ENCODE measurements at regions not wholly inside any gene's neighbourhood (a gene's known extent, or its start where the extent isn't known, plus 50 kb on each side); places are given as distances from the start of the nearest gene placed in this dataset.
"Not testable (repeated sequence)": the region's sequence is repeated elsewhere in the genome, so short reads cannot be mapped to it uniquely, and the experiment has no call there.

DNA sequence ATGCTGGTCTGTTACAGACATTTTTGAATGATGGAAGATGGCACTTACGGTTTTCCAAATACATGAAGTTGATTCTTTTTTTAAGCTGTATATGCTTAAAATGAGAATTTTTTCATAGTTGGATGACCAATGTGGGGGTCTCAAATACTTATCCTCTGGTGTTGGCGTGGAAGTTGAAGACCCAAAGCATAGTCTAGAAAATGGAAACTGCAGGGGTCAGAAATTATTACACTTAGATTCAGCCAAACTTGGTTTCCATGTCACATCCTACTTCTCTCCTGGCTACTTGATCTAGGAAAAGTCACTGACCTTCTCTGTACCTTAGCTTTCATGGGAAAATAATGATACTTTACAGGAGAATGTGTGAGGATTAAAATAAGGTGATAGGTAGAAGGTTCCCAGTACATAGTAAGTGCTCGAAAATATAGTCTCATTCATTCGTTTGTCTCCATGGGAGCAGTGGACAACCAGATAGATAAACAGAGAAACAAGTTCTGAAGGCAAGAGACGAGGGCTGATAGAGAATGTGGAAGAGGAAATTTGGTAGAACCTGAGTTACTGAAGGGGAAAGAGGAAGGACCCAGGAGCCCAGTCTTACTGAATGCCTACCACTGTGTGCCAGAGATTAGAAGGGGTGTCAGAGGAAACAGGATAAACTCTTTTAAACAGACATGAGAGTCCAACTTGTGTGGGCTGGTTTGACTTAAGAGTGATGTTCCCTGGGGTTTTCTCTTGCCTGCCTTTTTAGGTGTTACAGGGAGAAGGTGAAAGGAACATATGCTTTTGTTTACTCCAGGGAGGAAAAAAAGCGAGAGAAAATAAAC, 560.3 kb upstream of the KLF4 start:
- intact Hi-C loops (cut with micrococcal nuclease), result loop anchor here (1.0 to 5.0 kb wide), 5 partner anchors 299 to 562 kb away; no protein-coding TSS in a partner anchor
- H3K27ac Mint-ChIP-seq (ENCODE audit: low read depth, unreplicated experiment), result peak overlapping the region; percentile 99
- H3K4me3 Mint-ChIP-seq (ENCODE audit: unreplicated experiment), result peak overlapping the region; percentile 29
- H3K4me1 Mint-ChIP-seq (ENCODE audit: insufficient read depth, unreplicated experiment), result peaks cover 66% of the 10 kb centered on the region
- DNase-seq (ENCODE audit: unreplicated experiment), result no peak
- TF ChIP-seq, protein P1, sequence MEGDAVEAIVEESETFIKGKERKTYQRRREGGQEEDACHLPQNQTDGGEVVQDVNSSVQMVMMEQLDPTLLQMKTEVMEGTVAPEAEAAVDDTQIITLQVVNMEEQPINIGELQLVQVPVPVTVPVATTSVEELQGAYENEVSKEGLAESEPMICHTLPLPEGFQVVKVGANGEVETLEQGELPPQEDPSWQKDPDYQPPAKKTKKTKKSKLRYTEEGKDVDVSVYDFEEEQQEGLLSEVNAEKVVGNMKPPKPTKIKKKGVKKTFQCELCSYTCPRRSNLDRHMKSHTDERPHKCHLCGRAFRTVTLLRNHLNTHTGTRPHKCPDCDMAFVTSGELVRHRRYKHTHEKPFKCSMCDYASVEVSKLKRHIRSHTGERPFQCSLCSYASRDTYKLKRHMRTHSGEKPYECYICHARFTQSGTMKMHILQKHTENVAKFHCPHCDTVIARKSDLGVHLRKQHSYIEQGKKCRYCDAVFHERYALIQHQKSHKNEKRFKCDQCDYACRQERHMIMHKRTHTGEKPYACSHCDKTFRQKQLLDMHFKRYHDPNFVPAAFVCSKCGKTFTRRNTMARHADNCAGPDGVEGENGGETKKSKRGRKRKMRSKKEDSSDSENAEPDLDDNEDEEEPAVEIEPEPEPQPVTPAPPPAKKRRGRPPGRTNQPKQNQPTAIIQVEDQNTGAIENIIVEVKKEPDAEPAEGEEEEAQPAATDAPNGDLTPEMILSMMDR (IDR thresholded peaks at IDR 0.05; ENCODE audit: unreplicated experiment), result no peak
- TSS peak; percentile 27 for BruUV-seq (replicated peaks)
- POLR2A ChIA-PET, result interaction anchor here (0.6 to 7.0 kb wide), 23 partner anchors 10 to 763 kb away, joined by 3 to 84 read pairs (median 4); partner anchors contain the start of gene KLF4
- H3K27me3 Mint-ChIP-seq (ENCODE audit: insufficient read depth, unreplicated experiment), result no peaks in the 10 kb centered on the region
- peaks cover 4% of the 10 kb centered on the region for H3K36me3 Mint-ChIP-seq (ENCODE audit: insufficient read depth, unreplicated experiment)
- CTCF ChIA-PET, result interaction anchor here (0.7 to 1.2 kb wide), 3 partner anchors 298 to 518 kb away, joined by 3 read pairs; no protein-coding TSS in a partner anchor
- no peaks in the 10 kb centered on the region for H3K9me3 Mint-ChIP-seq (ENCODE audit: unreplicated experiment)

GRCh38 chr9:108049026-108049607, 559.5 kb upstream of the KLF4 start:
- POLR2A ChIA-PET, result interaction anchor here (0.6 to 7.0 kb wide), 26 partner anchors 9 to 763 kb away, joined by 3 to 84 read pairs (median 4); partner anchors contain the start of gene KLF4
- TF ChIP-seq, protein P1 (IDR thresholded peaks at IDR 0.05; ENCODE audit: unreplicated experiment), result no peak
- CTCF ChIA-PET, result interaction anchor here (0.6 to 1.2 kb wide), 4 partner anchors 298 to 1421 kb away, joined by 3 read pairs; no protein-coding TSS in a partner anchor

DNA sequence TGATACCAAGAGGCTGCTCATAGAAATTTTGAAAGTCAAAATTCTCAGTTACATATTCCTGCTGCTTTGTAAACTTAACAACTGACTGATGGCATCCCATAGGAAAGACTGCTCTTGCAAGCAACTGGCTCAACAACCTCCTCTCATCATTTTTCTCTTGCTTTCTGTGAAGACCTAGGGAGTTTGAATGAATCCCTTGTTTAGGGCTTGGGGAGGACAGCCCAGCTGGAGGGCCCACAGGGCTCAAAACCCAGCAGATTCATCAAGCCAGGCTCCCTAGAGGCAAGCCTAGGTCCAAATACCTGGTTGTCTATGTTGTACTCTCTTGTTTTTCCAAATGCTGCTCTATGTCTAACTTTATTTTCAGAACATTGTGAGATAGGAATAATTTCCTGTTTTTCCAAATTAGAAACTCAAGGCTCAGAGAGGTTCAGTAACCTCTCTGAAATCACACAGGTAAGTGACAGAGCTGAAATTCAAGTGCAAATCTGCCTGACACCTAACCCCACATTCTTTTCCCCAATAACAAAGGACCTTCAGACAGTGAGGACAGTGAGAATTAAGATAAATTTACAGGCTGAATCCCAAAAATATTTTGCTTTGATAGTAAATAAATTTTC, 558.9 kb upstream of the KLF4 start:
- Mint-ChIP-seq H3K9me3 (ENCODE audit: unreplicated experiment) (peaks cover 4% of the 10 kb centered on the region), H3K36me3 (ENCODE audit: insufficient read depth, unreplicated experiment) (peaks cover 4% of the 10 kb centered on the region), H3K27ac (ENCODE audit: low read depth, unreplicated experiment) (peak overlapping the region; percentile 99), H3K4me1 (ENCODE audit: insufficient read depth, unreplicated experiment) (peaks cover 52% of the 10 kb centered on the region), H3K27me3 (ENCODE audit: insufficient read depth, unreplicated experiment) (no peaks in the 10 kb centered on the region), H3K4me3 (ENCODE audit: unreplicated experiment) (no peak overlapping the region)
- ChIA-PET CTCF (interaction anchor here (0.6 kb wide), 1 partner anchor 1422 kb away, joined by 3 read pairs; no protein-coding TSS in a partner anchor), POLR2A (interaction anchor here (0.6 to 7.0 kb wide), 19 partner anchors 9 to 560 kb away, joined by 3 to 84 read pairs (median 4); partner anchors contain the start of gene KLF4)
- TSS peak; percentile 90 for BruUV-seq (replicated peaks)
- TF ChIP-seq, protein P1 (IDR thresholded peaks at IDR 0.05; ENCODE audit: unreplicated experiment), result no peak
- no peak for DNase-seq (ENCODE audit: unreplicated experiment)
- intact Hi-C loops (cut with micrococcal nuclease), result loop anchor here (1.0 to 5.0 kb wide), 5 partner anchors 298 to 560 kb away; no protein-coding TSS in a partner anchor

More at GRCh38 chr9:108049026-108049607, 559.5 kb upstream of the KLF4 start:
- H3K27ac Mint-ChIP-seq (ENCODE audit: low read depth, unreplicated experiment), result peak overlapping the region; percentile 99
- intact Hi-C loops (cut with micrococcal nuclease), result loop anchor here (1.0 to 5.0 kb wide), 5 partner anchors 298 to 561 kb away; no protein-coding TSS in a partner anchor
- no peaks in the 10 kb centered on the region for H3K27me3 Mint-ChIP-seq (ENCODE audit: insufficient read depth, unreplicated experiment)
- no peaks in the 10 kb centered on the region for H3K9me3 Mint-ChIP-seq (ENCODE audit: unreplicated experiment)
- peaks cover 4% of the 10 kb centered on the region for H3K36me3 Mint-ChIP-seq (ENCODE audit: insufficient read depth, unreplicated experiment)
- BruUV-seq (replicated peaks), result no TSS peak
- peak overlapping the region; percentile 29 for H3K4me3 Mint-ChIP-seq (ENCODE audit: unreplicated experiment)
- H3K4me1 Mint-ChIP-seq (ENCODE audit: insufficient read depth, unreplicated experiment), result peaks cover 58% of the 10 kb centered on the region
- peak; percentile 94 for DNase-seq (ENCODE audit: unreplicated experiment)

GRCh38 chr9:108047777-108048176, 558.2 kb upstream of the KLF4 start:
- not testable (repeated sequence) for H3K27me3 Mint-ChIP-seq (ENCODE audit: insufficient read depth, unreplicated experiment); H3K4me3 Mint-ChIP-seq (ENCODE audit: unreplicated experiment); BruUV-seq (replicated peaks)

More at GRCh38 chr9:108047777-108048176, 558.2 kb upstream of the KLF4 start:
- H3K36me3 Mint-ChIP-seq (ENCODE audit: insufficient read depth, unreplicated experiment); CTCF ChIA-PET; DNase-seq (ENCODE audit: unreplicated experiment); H3K9me3 Mint-ChIP-seq (ENCODE audit: unreplicated experiment): not testable (repeated sequence)
- Mint-ChIP-seq H3K4me1 (ENCODE audit: insufficient read depth, unreplicated experiment) (peaks cover 45% of the 10 kb centered on the region), H3K27ac (ENCODE audit: low read depth, unreplicated experiment) (peak overlapping the region; percentile 99)
- intact Hi-C loops (cut with micrococcal nuclease), result loop anchor here (2.0 to 5.0 kb wide), 3 partner anchors 297 to 505 kb away; no protein-coding TSS in a partner anchor
- POLR2A ChIA-PET, result interaction anchor here (0.5 to 7.0 kb wide), 8 partner anchors 8 to 559 kb away, joined by 3 to 84 read pairs (median 16); partner anchors contain the start of gene KLF4
